GM12864 (cell line): ENCODE measurements at regions not wholly inside any gene's neighbourhood (a gene's known extent, or its start where the extent isn't known, plus 50 kb on each side); places are given as distances from the start of the nearest gene placed in this dataset.

ENCODE experiments used
- DNase-seq: peaks from one replicate; pipeline ENCODE4 v3.0.0-alpha.2; 2011; ENCODE audit warnings: low read depth
- H3K4me3 ChIP-seq: 2 replicates; pipeline ENCODE4 v1.5.1; 2011; ENCODE audit warnings: mild to moderate bottlenecking, low read depth, low read length, control low read depth
- TF ChIP-seq, protein P1 (sequence below): IDR thresholded peaks from 2 replicates; pipeline ENCODE4 v1.5.1; 2011; ENCODE audit warnings: low read depth, mild to moderate bottlenecking, moderate library complexity, low read length, control low read depth, inconsistent platforms; ENCODE audit errors: missing control alignments

DNA sequence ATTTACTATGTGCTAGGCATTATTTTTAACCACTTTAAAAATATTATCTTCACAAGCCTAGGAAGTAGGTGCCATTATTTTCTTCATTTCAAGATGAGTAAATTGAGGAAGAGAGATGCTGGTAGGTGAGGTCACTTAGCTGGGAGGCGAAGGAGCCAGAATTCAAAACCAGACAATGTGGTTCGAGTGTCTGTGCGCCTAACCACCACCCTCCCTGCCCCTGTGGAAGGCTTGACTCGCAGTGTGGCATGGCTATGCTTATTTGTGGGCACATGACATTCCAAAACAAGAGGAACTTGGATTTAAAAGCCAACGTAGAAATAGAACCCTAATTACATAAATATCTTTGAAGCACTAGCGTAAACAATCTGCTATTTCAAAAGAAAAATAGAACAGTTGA lies 226.6 kb upstream of the PITX2 start:
- no peak overlapping the region for H3K4me3 ChIP-seq
- no peak for DNase-seq
- TF ChIP-seq, protein P1, sequence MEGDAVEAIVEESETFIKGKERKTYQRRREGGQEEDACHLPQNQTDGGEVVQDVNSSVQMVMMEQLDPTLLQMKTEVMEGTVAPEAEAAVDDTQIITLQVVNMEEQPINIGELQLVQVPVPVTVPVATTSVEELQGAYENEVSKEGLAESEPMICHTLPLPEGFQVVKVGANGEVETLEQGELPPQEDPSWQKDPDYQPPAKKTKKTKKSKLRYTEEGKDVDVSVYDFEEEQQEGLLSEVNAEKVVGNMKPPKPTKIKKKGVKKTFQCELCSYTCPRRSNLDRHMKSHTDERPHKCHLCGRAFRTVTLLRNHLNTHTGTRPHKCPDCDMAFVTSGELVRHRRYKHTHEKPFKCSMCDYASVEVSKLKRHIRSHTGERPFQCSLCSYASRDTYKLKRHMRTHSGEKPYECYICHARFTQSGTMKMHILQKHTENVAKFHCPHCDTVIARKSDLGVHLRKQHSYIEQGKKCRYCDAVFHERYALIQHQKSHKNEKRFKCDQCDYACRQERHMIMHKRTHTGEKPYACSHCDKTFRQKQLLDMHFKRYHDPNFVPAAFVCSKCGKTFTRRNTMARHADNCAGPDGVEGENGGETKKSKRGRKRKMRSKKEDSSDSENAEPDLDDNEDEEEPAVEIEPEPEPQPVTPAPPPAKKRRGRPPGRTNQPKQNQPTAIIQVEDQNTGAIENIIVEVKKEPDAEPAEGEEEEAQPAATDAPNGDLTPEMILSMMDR, result no peak

DNA sequence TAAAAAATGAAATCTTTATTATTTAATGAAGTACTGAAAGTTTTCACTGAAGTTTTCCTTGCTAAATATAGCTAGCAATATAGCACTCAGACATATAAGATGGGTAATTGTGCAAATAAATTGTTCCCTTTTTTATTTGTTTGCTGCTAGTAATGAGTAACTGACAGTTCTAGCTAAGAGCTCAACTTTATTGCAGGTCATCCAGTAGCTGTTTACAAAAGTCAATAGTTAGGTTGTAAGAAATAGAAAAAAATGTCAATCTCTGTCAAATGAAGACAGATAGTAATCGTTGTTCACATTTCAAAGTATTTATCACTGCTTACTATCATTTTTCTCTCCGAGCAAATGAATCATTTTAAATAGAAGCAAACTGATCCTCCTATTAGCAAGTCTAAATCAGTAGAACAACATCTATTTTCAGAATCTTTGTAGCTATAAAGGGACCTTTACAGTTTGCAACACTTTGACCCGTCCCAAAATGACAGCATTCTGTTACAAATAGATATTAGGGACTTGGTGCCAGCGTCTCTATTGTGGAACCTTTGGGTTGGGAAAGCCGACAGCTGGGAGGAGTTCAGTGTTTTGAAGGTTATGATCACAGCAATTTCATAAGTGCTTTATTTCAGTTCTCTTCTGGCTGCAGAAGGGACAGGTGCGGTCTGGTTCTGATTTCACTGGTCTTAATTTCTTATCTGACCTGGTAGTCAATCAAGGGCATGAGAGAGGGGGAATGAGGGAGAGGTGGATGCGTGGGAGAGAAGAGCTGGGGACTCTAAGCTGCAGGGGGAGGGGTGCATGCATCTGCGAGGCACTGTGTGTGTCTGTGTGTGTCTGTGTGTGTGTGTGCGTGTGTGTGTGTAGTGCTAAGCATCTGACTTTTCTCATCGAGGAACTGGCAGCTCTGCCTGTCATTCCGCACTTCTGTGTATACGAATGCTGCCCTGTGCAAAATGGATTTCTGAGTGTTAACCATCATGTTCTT lies 227.9 kb upstream of the PITX2 start:
- H3K4me3 ChIP-seq, result no peak overlapping the region
- no peak for DNase-seq
- TF ChIP-seq, protein P1, result no peak

DNA sequence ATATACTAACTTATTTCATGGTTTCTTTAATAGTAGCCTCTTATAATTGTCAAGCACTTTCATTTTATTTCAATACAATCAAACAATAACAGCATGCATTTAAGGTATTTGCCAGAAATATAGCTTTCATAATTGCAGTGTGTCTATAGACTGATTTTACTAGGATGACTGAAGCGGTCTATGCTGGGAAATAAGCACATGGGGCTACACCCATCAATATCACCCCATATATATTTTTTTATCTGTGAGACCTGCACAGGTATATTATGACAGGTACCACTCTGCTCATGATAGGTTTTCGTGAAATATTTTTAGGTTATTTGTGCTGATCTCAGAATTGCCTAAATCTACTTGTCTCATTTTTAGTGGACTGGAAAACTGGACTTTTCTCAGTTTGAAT lies 229.1 kb upstream of the PITX2 start:
- DNase-seq, result no peak
- H3K4me3 ChIP-seq, result no peak overlapping the region
- TF ChIP-seq, protein P1, result no peak

DNA sequence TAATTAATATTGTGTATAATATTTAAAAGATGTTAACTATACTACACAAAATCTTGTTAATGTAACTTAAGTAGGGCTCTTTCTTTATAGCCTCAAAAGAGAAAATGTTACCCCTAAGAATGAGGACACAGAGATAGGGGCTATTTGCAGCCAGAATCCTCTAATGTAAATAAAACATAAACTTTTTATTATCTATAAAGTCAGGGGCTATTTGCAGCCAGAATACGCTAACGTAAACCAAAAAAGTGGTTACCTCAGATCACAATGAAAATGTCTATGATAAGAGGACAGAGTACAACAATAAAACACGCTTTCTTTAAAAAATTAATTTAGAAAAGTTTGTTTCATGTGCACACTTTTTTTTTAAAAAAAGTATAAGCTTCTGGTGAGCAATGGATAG lies 229.9 kb upstream of the PITX2 start:
- no peak overlapping the region for H3K4me3 ChIP-seq
- TF ChIP-seq, protein P1, result no peak
- no peak for DNase-seq

DNA sequence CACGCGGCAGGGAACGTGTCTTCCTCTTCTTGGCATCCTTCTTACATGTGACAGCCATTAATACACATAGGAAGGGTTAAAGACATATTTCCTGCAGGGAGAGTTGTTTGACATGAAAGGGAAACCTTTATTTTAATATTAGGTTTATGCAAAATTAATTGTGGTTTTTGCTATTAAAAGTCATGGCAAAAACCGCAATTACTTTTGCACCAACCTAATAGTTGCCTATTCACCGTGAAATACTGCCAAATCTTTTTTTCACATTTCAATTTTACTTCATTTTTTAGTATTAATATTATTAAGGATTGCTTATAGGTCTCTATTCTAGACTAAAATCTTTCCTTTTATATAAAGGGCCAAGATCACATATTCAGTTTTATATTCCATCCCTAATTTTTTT lies 230.4 kb upstream of the PITX2 start:
- H3K4me3 ChIP-seq, result no peak overlapping the region
- TF ChIP-seq, protein P1, result no peak
- no peak for DNase-seq

DNA sequence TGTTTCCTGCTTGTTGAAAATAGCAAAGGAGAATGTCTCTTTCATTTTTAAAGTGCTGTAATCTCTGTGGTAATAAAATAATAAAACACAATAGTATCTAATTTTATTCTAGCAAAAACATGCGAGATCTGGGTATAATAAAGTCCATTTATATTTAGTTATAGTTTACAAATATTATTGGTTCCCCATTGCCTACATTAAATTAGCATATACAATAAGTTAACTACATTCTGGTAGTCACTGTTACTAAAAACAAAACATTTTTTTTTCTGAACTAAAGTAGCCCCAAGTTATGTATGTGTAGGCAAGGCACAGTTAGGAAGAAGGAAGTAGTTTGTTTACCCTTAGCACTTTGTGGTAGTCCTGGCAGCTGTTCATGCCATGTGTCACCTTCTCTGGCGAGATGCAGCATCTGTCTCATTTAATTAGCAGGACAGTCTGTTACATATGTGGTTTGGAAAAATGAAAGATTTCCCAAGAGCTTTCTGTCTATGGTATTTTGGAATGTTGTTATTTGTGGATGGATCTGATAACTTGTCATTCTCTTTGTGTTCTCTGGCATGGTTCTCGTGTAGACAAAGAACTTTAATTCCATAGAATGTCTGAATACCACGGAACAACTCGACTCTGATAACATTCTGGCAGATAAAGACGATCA lies 231.3 kb upstream of the PITX2 start:
- H3K4me3 ChIP-seq, result no peak overlapping the region
- no peak for DNase-seq
- TF ChIP-seq, protein P1, result no peak
